K562 (cell line): ENCODE measurements at regions not wholly inside any gene's neighbourhood (a gene's known extent, or its start where the extent isn't known, plus 50 kb on each side); places are given as distances from the start of the nearest gene placed in this dataset.

Experiments
- CBX1 ChIP-seq: sonication (generic); IDR thresholded peaks from 2 replicates; pipeline ENCODE4 v1.6.1; 2016; ENCODE audit warnings: antibody characterized with exemption, low read depth, mild to moderate bottlenecking
- CCNT2 ChIP-seq: IDR thresholded peaks from 2 replicates; pipeline ENCODE4 v1.6.1; 2011; ENCODE audit warnings: borderline replicate concordance, low read depth, mild to moderate bottlenecking, moderate library complexity, mixed read lengths, low read length; ENCODE audit not compliant: insufficient read length; ENCODE audit errors: extremely low read depth
- CREB3 ChIP-seq: fragments of 450-650 bp; conservative IDR thresholded peaks from 2 replicates; pipeline ENCODE4 v1.6.1; 2016; ENCODE audit warnings: missing genetic modification characterization, low read depth, mild to moderate bottlenecking, missing compliant biosample characterization, moderate library complexity
- DLX4 ChIP-seq: fragments of 250-450 bp; sonication (Bioruptor Pico); IDR thresholded peaks from 2 replicates; pipeline ENCODE4 v1.6.1; 2021; ENCODE audit warnings: mild to moderate bottlenecking
- FOXJ2 ChIP-seq: fragments of 200-800 bp; sonication (Bioruptor generic); IDR thresholded peaks from 2 replicates; pipeline ENCODE4 v1.6.1; 2016; ENCODE audit warnings: missing genetic modification characterization, missing compliant biosample characterization
- HNRNPK ChIP-seq: fragments of 200-400 bp; formaldehyde crosslinking; IDR thresholded peaks from one replicate; pipeline ENCODE4 v1.6.1; 2018; ENCODE audit warnings: mild to moderate bottlenecking, low read depth, low read length; ENCODE audit not compliant: poor library complexity, severe bottlenecking
- KLF16 ChIP-seq: IDR thresholded peaks from 2 replicates; pipeline ENCODE4 v1.6.1; 2016; ENCODE audit warnings: antibody characterized with exemption
- LARP7 ChIP-seq: fragments of 450-650 bp; IDR thresholded peaks from 2 replicates; pipeline ENCODE4 v1.6.1; 2016
- MECOM ChIP-seq: fragments of 250-450 bp; sonication (Bioruptor Pico); IDR thresholded peaks from 2 replicates; pipeline ENCODE4 v1.8.0; 2022; ENCODE audit warnings: inconsistent platforms
- MTA3 ChIP-seq: fragments of 450-650 bp; formaldehyde crosslinking; IDR thresholded peaks from 2 replicates; pipeline ENCODE4 v1.6.1; 2017; ENCODE audit warnings: mild to moderate bottlenecking, borderline replicate concordance
- NEUROD1 ChIP-seq: fragments of 150-350 bp; IDR thresholded peaks from 2 replicates; pipeline ENCODE4 v1.6.1; 2014; ENCODE audit warnings: borderline replicate concordance, low read length, low read depth; ENCODE audit not compliant: partially characterized antibody
- NFIC ChIP-seq: fragments of 450-650 bp; IDR thresholded peaks from 2 replicates; pipeline ENCODE4 v1.6.1; 2017; ENCODE audit warnings: mild to moderate bottlenecking, inconsistent platforms
- OTX1 ChIP-seq: fragments of 450-650 bp; formaldehyde crosslinking; IDR thresholded peaks from 2 replicates; pipeline ENCODE4 v1.4.0; 2022; ENCODE audit warnings: mild to moderate bottlenecking
- PKNOX1 ChIP-seq: fragments of 450-650 bp; IDR thresholded peaks from 2 replicates; pipeline ENCODE4 v1.6.1; 2016
- POLR2H ChIP-seq: IDR thresholded peaks from 2 replicates; pipeline ENCODE4 v1.6.1; 2016; ENCODE audit warnings: missing genetic modification characterization, low read depth, mild to moderate bottlenecking, control low read depth, missing compliant biosample characterization, moderate library complexity
- POU5F1 ChIP-seq: fragments of 150-350 bp; IDR thresholded peaks from 2 replicates; pipeline ENCODE4 v1.6.1; 2014; ENCODE audit warnings: borderline replicate concordance, low read length, low read depth, mild to moderate bottlenecking; ENCODE audit not compliant: partially characterized antibody
- PREB ChIP-seq: sonication (generic); formaldehyde crosslinking; IDR thresholded peaks from 2 replicates; pipeline ENCODE4 v1.8.1; 2023; ENCODE audit warnings: mild to moderate bottlenecking, missing genetic modification reagents
- PRPF4 ChIP-seq: fragments of 200-400 bp; formaldehyde crosslinking; IDR thresholded peaks from one replicate; pipeline ENCODE4 v1.6.1; 2017; ENCODE audit warnings: low read length, low read depth, mild to moderate bottlenecking; ENCODE audit not compliant: insufficient read depth, poor library complexity, severe bottlenecking
- PYGO2 ChIP-seq: fragments of 450-650 bp; IDR thresholded peaks from 2 replicates; pipeline ENCODE4 v1.6.1; 2016; ENCODE audit warnings: mild to moderate bottlenecking, missing genetic modification characterization, moderate library complexity, missing compliant biosample characterization
- RCOR1 ChIP-seq, 2 experiments: IDR thresholded peaks; 2 replicates each; pipeline ENCODE4 v1.6.1; 2012; ENCODE audit warnings: low read depth in 2 of 2, low read length in 2 of 2, borderline replicate concordance in 1 of 2, improper control_type of control experiment in 1 of 2
- SMARCA4 ChIP-seq: fragments of 450-650 bp; IDR thresholded peaks from 2 replicates; pipeline ENCODE4 v1.6.1; 2016
- SOX6 ChIP-seq: fragments of 450-650 bp; IDR thresholded peaks from 2 replicates; pipeline ENCODE4 v1.6.1; 2014; ENCODE audit warnings: mild to moderate bottlenecking
- TBP ChIP-seq: optimal IDR thresholded peaks from 2 replicates; pipeline ENCODE3; 2011; ENCODE audit warnings: low read depth, low read length, improper control_type of control experiment
- TFAM ChIP-seq: fragments of 250-450 bp; sonication (Bioruptor Pico); conservative IDR thresholded peaks from 2 replicates; pipeline ENCODE4 v1.5.0; 2021; ENCODE audit warnings: mild to moderate bottlenecking, moderate library complexity
- ZNF124 ChIP-seq: sonication (generic); formaldehyde crosslinking; IDR thresholded peaks from 2 replicates; pipeline ENCODE4 v1.8.1; 2022; ENCODE audit warnings: missing genetic modification reagents
- ZNF23 ChIP-seq: fragments of 250-450 bp; sonication (Bioruptor Pico); IDR thresholded peaks from 2 replicates; pipeline ENCODE4 v1.4.0; 2020; ENCODE audit warnings: mild to moderate bottlenecking
- ZNF444 ChIP-seq: fragments of 250-450 bp; sonication (Bioruptor Pico); IDR thresholded peaks from 2 replicates; pipeline ENCODE4 v1.4.0; 2020; ENCODE audit warnings: mild to moderate bottlenecking, moderate library complexity
- ZNF778 ChIP-seq: fragments of 450-650 bp; formaldehyde crosslinking; IDR thresholded peaks from 2 replicates; pipeline ENCODE4 v1.4.0; 2020; ENCODE audit warnings: mild to moderate bottlenecking, moderate library complexity
- ZSCAN29 ChIP-seq: fragments of 450-650 bp; IDR thresholded peaks from 2 replicates; pipeline ENCODE4 v1.6.1; 2017

- TF ChIP-seq LARP7, result no peak
- peak in 1 of 2 experiments; percentile 22; a peak in 1 of 4 replicates for TF ChIP-seq RCOR1 (IDR thresholded peaks at IDR 0.05; ENCODE audit: borderline replicate concordance in 1 of 2, low read depth in 2 of 2, low read length in 2 of 2)
- TF ChIP-seq DLX4, result no peak
- TF ChIP-seq MECOM (CRISPR knock-in tag), result no peak
- TF ChIP-seq ZNF124 (CRISPR knock-in tag), result no peak
- TF ChIP-seq CBX1, result no peak
- no peak for TF ChIP-seq NEUROD1
- no peak for TF ChIP-seq ZNF778 (CRISPR knock-in tag)
- no peak for TF ChIP-seq PKNOX1
- no peak for TF ChIP-seq TBP
- TF ChIP-seq SMARCA4, result peak; percentile 65
- no peak for TF ChIP-seq TFAM (CRISPR knock-in tag)
- TF ChIP-seq OTX1 (CRISPR knock-in tag), result no peak
- TF ChIP-seq ZSCAN29, result no peak
- TF ChIP-seq HNRNPK, result no peak
- peak; percentile 87 for TF ChIP-seq NFIC
- TF ChIP-seq PRPF4, result no peak
- no peak for TF ChIP-seq MTA3
- TF ChIP-seq FOXJ2, result 0 out of 2 replicates have a peak, but pooled peaks have one; percentile 49
- TF ChIP-seq KLF16, result 0 out of 2 replicates have a peak, but pooled peaks have one; percentile 16
- no peak for TF ChIP-seq POLR2H (tag)
- TF ChIP-seq PREB, result no peak
- TF ChIP-seq PYGO2 (tag), result no peak
- TF ChIP-seq POU5F1, result no peak
- TF ChIP-seq CREB3 (tag), result no peak
- peak; percentile 67 for TF ChIP-seq SOX6
- no peak for TF ChIP-seq ZNF23
- no peak for TF ChIP-seq CCNT2
- TF ChIP-seq ZNF444 (CRISPR knock-in tag), result no peak
Observed at GRCh38 chr21:23809573-23809972, 1797.7 kb downstream of the MRPL39 start (continued).
